Esophagus squamous epithelium (tissue), 4 donors: ENCODE measurements at regions not wholly inside any gene's neighbourhood (a gene's known extent, or its start where the extent isn't known, plus 50 kb on each side); places are given as distances from the start of the nearest gene placed in this dataset.

Experiments
- POLR2A ChIP-seq, 4 donors: fragments of 450-650 bp; IDR thresholded peaks; one replicate each; pipeline ENCODE4 v1.6.1; 2017; ENCODE audit warnings: antibody characterized with exemption in 4 of 4, mild to moderate bottlenecking in 4 of 4, moderate library complexity in 3 of 4
- TF ChIP-seq, protein P1 (sequence below), 6 experiments: fragments of 450-650 bp in 4 of 6; fragments of 200-600 bp in 2 of 6; sonication (generic) in 2 of 6; IDR thresholded peaks; one replicate each; pipeline ENCODE4 v1.5.1; 2016 to 2019; ENCODE audit warnings: antibody characterized with exemption in 6 of 6, mild to moderate bottlenecking in 4 of 6, moderate library complexity in 4 of 6

DNA sequence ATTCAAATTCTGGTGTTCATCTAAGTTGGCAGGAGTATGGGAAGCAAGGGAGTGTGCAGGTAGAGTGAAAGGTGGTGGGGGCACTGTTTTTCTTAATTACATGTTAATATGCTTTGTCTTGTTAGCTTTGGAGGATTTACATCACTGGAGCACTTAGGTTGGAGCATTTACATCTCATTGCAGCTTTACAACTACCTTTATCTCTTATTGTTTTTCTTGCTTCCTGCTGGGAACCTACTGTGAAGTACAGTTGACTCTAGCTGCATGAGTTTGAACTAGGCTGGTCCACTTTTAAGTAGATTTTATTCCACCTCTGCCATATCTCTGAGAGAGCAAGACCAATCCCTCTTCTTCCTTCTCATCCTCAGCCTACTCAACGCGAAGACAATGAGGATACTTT lies 554.8 kb upstream of the B3GALT2 start:
- TF ChIP-seq POLR2A (IDR thresholded peaks at IDR 0.05), result no peak
- TF ChIP-seq, protein P1, sequence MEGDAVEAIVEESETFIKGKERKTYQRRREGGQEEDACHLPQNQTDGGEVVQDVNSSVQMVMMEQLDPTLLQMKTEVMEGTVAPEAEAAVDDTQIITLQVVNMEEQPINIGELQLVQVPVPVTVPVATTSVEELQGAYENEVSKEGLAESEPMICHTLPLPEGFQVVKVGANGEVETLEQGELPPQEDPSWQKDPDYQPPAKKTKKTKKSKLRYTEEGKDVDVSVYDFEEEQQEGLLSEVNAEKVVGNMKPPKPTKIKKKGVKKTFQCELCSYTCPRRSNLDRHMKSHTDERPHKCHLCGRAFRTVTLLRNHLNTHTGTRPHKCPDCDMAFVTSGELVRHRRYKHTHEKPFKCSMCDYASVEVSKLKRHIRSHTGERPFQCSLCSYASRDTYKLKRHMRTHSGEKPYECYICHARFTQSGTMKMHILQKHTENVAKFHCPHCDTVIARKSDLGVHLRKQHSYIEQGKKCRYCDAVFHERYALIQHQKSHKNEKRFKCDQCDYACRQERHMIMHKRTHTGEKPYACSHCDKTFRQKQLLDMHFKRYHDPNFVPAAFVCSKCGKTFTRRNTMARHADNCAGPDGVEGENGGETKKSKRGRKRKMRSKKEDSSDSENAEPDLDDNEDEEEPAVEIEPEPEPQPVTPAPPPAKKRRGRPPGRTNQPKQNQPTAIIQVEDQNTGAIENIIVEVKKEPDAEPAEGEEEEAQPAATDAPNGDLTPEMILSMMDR (IDR thresholded peaks at IDR 0.05), result no peak
